Loucy (cell line): ENCODE measurements at regions not wholly inside any gene's neighbourhood (a gene's known extent, or its start where the extent isn't known, plus 50 kb on each side); places are given as distances from the start of the nearest gene placed in this dataset.

Experiments used
- H2AFZ ChIP-seq: fragments of 200-600 bp; sonication (generic); 2 replicates; pipeline ENCODE4 v1.6.0; 2016; ENCODE audit warnings: antibody characterized with exemption, mild to moderate bottlenecking, low read length, moderate library complexity
- H3F3A ChIP-seq: fragments of 200-600 bp; 2 replicates; pipeline ENCODE4 v1.6.0; 2016; ENCODE audit warnings: antibody characterized with exemption, low read depth, mild to moderate bottlenecking
- H3K27me3 ChIP-seq: fragments of 200-600 bp; sonication (generic); 2 replicates; pipeline ENCODE4 v1.6.1; 2014; ENCODE audit warnings: low read length, mild to moderate bottlenecking; ENCODE audit not compliant: insufficient read depth, poor library complexity, severe bottlenecking
- H3K36me3 ChIP-seq: fragments of 200-600 bp; sonication (generic); 2 replicates; pipeline ENCODE4 v1.6.1; 2016; ENCODE audit warnings: low read length; ENCODE audit not compliant: insufficient read depth
- H3K4me1 ChIP-seq: fragments of 200-600 bp; sonication (generic); 2 replicates; pipeline ENCODE4 v1.5.1; 2014; ENCODE audit warnings: low read length, mild to moderate bottlenecking; ENCODE audit not compliant: insufficient read depth, poor library complexity, severe bottlenecking
- H3K4me2 ChIP-seq: fragments of 200-600 bp; sonication (generic); 2 replicates; pipeline ENCODE4 v1.6.0; 2014; ENCODE audit warnings: antibody characterized with exemption, low read length, low read depth, mild to moderate bottlenecking; ENCODE audit not compliant: poor library complexity, severe bottlenecking
- H3K4me3 ChIP-seq: fragments of 200-600 bp; sonication (generic); 2 replicates; pipeline ENCODE4 v1.5.1; 2014; ENCODE audit warnings: low read length, mild to moderate bottlenecking, mixed read lengths; ENCODE audit not compliant: poor library complexity, severe bottlenecking
- H3K79me2 ChIP-seq: fragments of 200-600 bp; sonication (generic); 2 replicates; pipeline ENCODE4 v1.6.1; 2014; ENCODE audit warnings: low read length; ENCODE audit not compliant: insufficient read depth
- H3K9ac ChIP-seq: fragments of 200-600 bp; sonication (generic); 2 replicates; pipeline ENCODE4 v1.6.0; 2014; ENCODE audit warnings: mild to moderate bottlenecking, low read depth, low read length, moderate library complexity; ENCODE audit not compliant: poor library complexity, severe bottlenecking
- H3K9me2 ChIP-seq: fragments of 200-600 bp; sonication (generic); replicated peaks from 2 replicates; pipeline ENCODE4 v1.6.1; 2016; ENCODE audit warnings: low read depth, low read length, mixed read lengths
- H3K9me3 ChIP-seq: fragments of 200-600 bp; sonication (generic); 2 replicates; pipeline ENCODE4 v1.6.1; 2014; ENCODE audit warnings: mild to moderate bottlenecking, antibody characterized with exemption, low read length, low read depth; ENCODE audit not compliant: insufficient read depth
- H4K20me1 ChIP-seq: fragments of 200-600 bp; sonication (generic); 2 replicates; pipeline ENCODE4 v1.6.0; 2014; ENCODE audit warnings: antibody characterized with exemption, low read length, mild to moderate bottlenecking; ENCODE audit not compliant: insufficient read depth, poor library complexity, severe bottlenecking
- EZH2phosphoT487 ChIP-seq: fragments of 200-600 bp; IDR thresholded peaks from 2 replicates; pipeline ENCODE4 v1.6.1; 2018; ENCODE audit warnings: antibody characterized with exemption, mild to moderate bottlenecking, moderate library complexity, borderline replicate concordance
- TF ChIP-seq, protein P1 (sequence below): fragments of 200-600 bp; sonication (generic); conservative IDR thresholded peaks from 2 replicates; pipeline ENCODE4 v1.5.1; 2014; ENCODE audit warnings: mild to moderate bottlenecking, antibody characterized with exemption, low read length

DNA sequence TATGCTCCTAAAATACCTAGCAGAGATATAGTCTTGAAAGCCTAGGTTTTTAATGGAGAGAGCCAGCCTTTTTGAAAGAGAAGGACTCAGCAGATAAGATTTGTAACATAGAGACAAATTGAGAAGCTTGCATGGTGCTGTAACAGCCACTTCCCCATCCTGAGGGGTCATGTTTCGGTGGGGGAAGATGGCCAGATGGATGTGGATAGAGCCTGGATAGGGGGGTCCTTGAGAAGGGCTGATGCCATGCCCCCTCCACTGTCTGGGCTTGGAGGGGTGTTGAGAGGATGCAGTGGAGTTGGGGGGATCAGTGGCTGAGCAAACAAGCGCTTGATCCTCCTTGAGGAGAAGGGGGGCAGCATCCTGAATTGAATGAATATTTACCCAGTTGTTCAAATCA is 178.0 kb upstream of the HS6ST1 start:
- H3K9me2 ChIP-seq: no peaks in the 10 kb centered on the region
- peaks cover 66% of the 10 kb centered on the region for H3K4me1 ChIP-seq
- no peaks in the 10 kb centered on the region for H4K20me1 ChIP-seq
- H3K9ac ChIP-seq: no peak overlapping the region
- H2AFZ ChIP-seq: no peak overlapping the region
- peaks cover 18% of the 10 kb centered on the region; the same call in 1 of the 2 replicates for H3K79me2 ChIP-seq
- no peak for TF ChIP-seq EZH2phosphoT487
- TF ChIP-seq, protein P1, sequence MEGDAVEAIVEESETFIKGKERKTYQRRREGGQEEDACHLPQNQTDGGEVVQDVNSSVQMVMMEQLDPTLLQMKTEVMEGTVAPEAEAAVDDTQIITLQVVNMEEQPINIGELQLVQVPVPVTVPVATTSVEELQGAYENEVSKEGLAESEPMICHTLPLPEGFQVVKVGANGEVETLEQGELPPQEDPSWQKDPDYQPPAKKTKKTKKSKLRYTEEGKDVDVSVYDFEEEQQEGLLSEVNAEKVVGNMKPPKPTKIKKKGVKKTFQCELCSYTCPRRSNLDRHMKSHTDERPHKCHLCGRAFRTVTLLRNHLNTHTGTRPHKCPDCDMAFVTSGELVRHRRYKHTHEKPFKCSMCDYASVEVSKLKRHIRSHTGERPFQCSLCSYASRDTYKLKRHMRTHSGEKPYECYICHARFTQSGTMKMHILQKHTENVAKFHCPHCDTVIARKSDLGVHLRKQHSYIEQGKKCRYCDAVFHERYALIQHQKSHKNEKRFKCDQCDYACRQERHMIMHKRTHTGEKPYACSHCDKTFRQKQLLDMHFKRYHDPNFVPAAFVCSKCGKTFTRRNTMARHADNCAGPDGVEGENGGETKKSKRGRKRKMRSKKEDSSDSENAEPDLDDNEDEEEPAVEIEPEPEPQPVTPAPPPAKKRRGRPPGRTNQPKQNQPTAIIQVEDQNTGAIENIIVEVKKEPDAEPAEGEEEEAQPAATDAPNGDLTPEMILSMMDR: no peak
- H3K36me3 ChIP-seq: no peaks in the 10 kb centered on the region
- no peak overlapping the region for H3K4me2 ChIP-seq
- no peaks in the 10 kb centered on the region for H3K9me3 ChIP-seq
- peaks cover 1% of the 10 kb centered on the region; the same call in 1 of the 2 replicates for H3F3A ChIP-seq
- H3K4me3 ChIP-seq: no peak overlapping the region
- no peaks in the 10 kb centered on the region for H3K27me3 ChIP-seq

- no peaks in the 10 kb centered on the region for H3K9me3 ChIP-seq
- no peaks in the 10 kb centered on the region for H3K36me3 ChIP-seq
- H3F3A ChIP-seq: no peaks in the 10 kb centered on the region
- no peaks in the 10 kb centered on the region for H3K27me3 ChIP-seq
- H3K9ac ChIP-seq: no peak overlapping the region
- no peaks in the 10 kb centered on the region for H4K20me1 ChIP-seq
- H3K4me1 ChIP-seq: peaks cover 66% of the 10 kb centered on the region
- TF ChIP-seq EZH2phosphoT487: no peak
- TF ChIP-seq, protein P1: no peak
- H3K9me2 ChIP-seq: no peaks in the 10 kb centered on the region
- H2AFZ ChIP-seq: no peak overlapping the region
- no peak overlapping the region for H3K4me2 ChIP-seq
- peaks cover 10% of the 10 kb centered on the region; the same call in 1 of the 2 replicates for H3K79me2 ChIP-seq
- no peak overlapping the region for H3K4me3 ChIP-seq
These were observed 178.8 kb upstream of the HS6ST1 start for GRCh38 chr2:128497461-128497860.

DNA sequence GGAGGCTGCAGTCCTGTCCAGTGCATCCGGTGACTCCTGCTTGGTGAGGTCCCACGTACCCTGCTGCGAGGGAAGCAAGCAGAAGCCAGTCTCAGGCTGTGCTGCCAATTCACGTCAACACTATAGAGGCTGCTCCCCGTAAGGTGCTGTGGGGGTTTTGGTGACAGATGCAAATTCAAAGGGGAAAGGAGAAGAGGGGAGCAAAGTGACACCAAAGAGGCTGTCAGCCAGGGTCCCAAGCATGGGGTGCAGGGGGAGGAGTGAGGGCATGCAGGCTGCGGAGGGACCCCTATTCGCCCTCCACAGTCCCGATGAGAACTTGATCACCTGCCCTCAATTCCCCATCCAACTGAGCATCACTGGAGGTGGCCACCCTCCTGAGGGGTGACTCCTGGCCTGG is 179.4 kb upstream of the HS6ST1 start:
- H3K9me2 ChIP-seq: no peaks in the 10 kb centered on the region
- no peak for TF ChIP-seq EZH2phosphoT487
- TF ChIP-seq, protein P1: no peak
- H3K36me3 ChIP-seq: no peaks in the 10 kb centered on the region
- peaks cover 60% of the 10 kb centered on the region for H3K4me1 ChIP-seq
- no peak overlapping the region for H3K4me2 ChIP-seq
- H3F3A ChIP-seq: no peaks in the 10 kb centered on the region
- H3K27me3 ChIP-seq: no peaks in the 10 kb centered on the region
- H3K9me3 ChIP-seq: no peaks in the 10 kb centered on the region
- H2AFZ ChIP-seq: no peak overlapping the region
- no peak overlapping the region for H3K4me3 ChIP-seq
- H4K20me1 ChIP-seq: no peaks in the 10 kb centered on the region
- H3K9ac ChIP-seq: no peak overlapping the region
- 0 out of 2 replicates have a peak, but pooled peaks cover 5% of the 10 kb centered on the region for H3K79me2 ChIP-seq
